SK-N-SH (cell line): ENCODE measurements at regions not wholly inside any gene's neighbourhood (a gene's known extent, or its start where the extent isn't known, plus 50 kb on each side); places are given as distances from the start of the nearest gene placed in this dataset.

ENCODE experiments used
- CTCF ChIA-PET: fragments of 300-600, 350-600 bp; formaldehyde crosslinking; extraction: SDS; loops from one replicate; lab custom pipeline; 2021; lab: Yijun Ruan, JAX
- POLR2A ChIA-PET: fragments of 350-600 bp; sonication (Branson Sonifier 250); formaldehyde crosslinking; extraction: SDS; loops from one replicate; lab custom pipeline; 2020; ENCODE audit warnings: antibody characterized with exemption, inconsistent platforms; lab: Yijun Ruan, JAX
- DNase-seq: peaks from one replicate; pipeline ENCODE4 v3.0.0; 2012
- H2AFZ ChIP-seq: fragments of 200-600 bp; sonication (generic); 2 replicates; pipeline ENCODE4 v1.8.1; 2016; ENCODE audit warnings: antibody characterized with exemption, mild to moderate bottlenecking, low read depth
- H3F3A ChIP-seq: fragments of 200-600 bp; sonication (generic); replicated peaks from 2 replicates; pipeline ENCODE3; 2016; ENCODE audit warnings: antibody characterized with exemption, mild to moderate bottlenecking; ENCODE audit not compliant: insufficient read depth
- H3K27ac ChIP-seq, 2 experiments: fragments of 200-500 bp in 1 of 2; fragments of 200-600 bp in 1 of 2; sonication (Bioruptor generic) in 1 of 2; sonication (generic), shearing (Covaris generic) in 1 of 2; 2 replicates each; pipeline versions ENCODE4 v1.5.1 to v1.6.1; 2014 to 2016; ENCODE audit warnings: low read depth in 2 of 2, inconsistent platforms in 1 of 2, low read length in 1 of 2, mild to moderate bottlenecking in 1 of 2, mixed read lengths in 1 of 2
- H3K27me3 ChIP-seq: fragments of 200-600 bp; sonication (generic), shearing (Covaris generic); 2 replicates; pipeline ENCODE4 v1.6.1; 2016; ENCODE audit warnings: mixed run types; ENCODE audit not compliant: insufficient read depth
- H3K36me3 ChIP-seq, 2 experiments: fragments of 200-500 bp in 1 of 2; fragments of 200-600 bp in 1 of 2; sonication (Bioruptor generic) in 1 of 2; sonication (generic) in 1 of 2; replicated peaks in 1 of 2; 2 replicates each; pipeline versions ENCODE3 to v1.5.1; 2014 to 2016; ENCODE audit warnings: low read length in 1 of 2, mild to moderate bottlenecking in 1 of 2; ENCODE audit not compliant: insufficient read depth in 2 of 2, control insufficient read depth in 1 of 2
- H3K4me1 ChIP-seq, 2 experiments: fragments of 200-500 bp in 1 of 2; fragments of 200-600 bp in 1 of 2; sonication (Bioruptor generic) in 1 of 2; sonication (generic), shearing (Covaris generic) in 1 of 2; 2 replicates each; pipeline versions ENCODE4 v1.5.1 to v1.6.1; 2014 to 2016; ENCODE audit warnings: low read depth in 1 of 2, low read length in 1 of 2, mixed run types in 1 of 2; ENCODE audit not compliant: insufficient read depth in 2 of 2, control insufficient read depth in 1 of 2
- H3K4me2 ChIP-seq: fragments of 200-600 bp; sonication (generic), shearing (Covaris generic); 2 replicates; pipeline ENCODE4 v1.6.1; 2017; ENCODE audit warnings: mixed run types
- H3K4me3 ChIP-seq, 2 experiments: fragments of 200-500 bp in 1 of 2; fragments of 200-600 bp in 1 of 2; sonication (Bioruptor generic) in 1 of 2; sonication (generic), shearing (Covaris generic) in 1 of 2; 2 replicates each; pipeline versions ENCODE4 v1.5.1 to v1.8.1; 2014 to 2016; ENCODE audit warnings: low read depth in 2 of 2, inconsistent platforms in 1 of 2, low read length in 1 of 2, mild to moderate bottlenecking in 1 of 2, mixed read lengths in 1 of 2, moderate library complexity in 1 of 2
- H3K79me2 ChIP-seq: fragments of 200-600 bp; sonication (generic); 2 replicates; pipeline ENCODE4 v1.8.1; 2017; ENCODE audit warnings: mild to moderate bottlenecking; ENCODE audit not compliant: insufficient read depth
- H3K9ac ChIP-seq: fragments of 200-600 bp; sonication (generic); 2 replicates; pipeline ENCODE4 v1.6.1; 2017; ENCODE audit warnings: mixed run types
- H3K9me2 ChIP-seq: fragments of 200-600 bp; sonication (generic); 2 replicates; pipeline ENCODE4 v1.6.1; 2017; ENCODE audit warnings: mixed run types
- H3K9me3 ChIP-seq: fragments of 200-600 bp; sonication (generic); 2 replicates; pipeline ENCODE4 v1.6.1; 2017; ENCODE audit warnings: mixed run types, mild to moderate bottlenecking, moderate library complexity
- H4K20me1 ChIP-seq: fragments of 200-600 bp; sonication (generic); 2 replicates; pipeline ENCODE4 v1.6.1; 2017; ENCODE audit warnings: mild to moderate bottlenecking, mixed run types; ENCODE audit not compliant: insufficient read depth
- CHD2 ChIP-seq: fragments of 150-350 bp; IDR thresholded peaks from 2 replicates; pipeline ENCODE4 v1.6.1; 2018; ENCODE audit warnings: low read length; ENCODE audit not compliant: partially characterized antibody
- ELF1 ChIP-seq: IDR thresholded peaks from 2 replicates; pipeline ENCODE4 v1.4.0; 2012
- FOXJ3 ChIP-seq: sonication (generic); formaldehyde crosslinking; IDR thresholded peaks from 2 replicates; pipeline ENCODE4 v1.5.1; 2020; ENCODE audit warnings: mild to moderate bottlenecking, missing genetic modification reagents
- GABPA ChIP-seq: IDR thresholded peaks from 2 replicates; pipeline ENCODE4 v1.4.0; 2012; ENCODE audit warnings: low read depth, mild to moderate bottlenecking
- GATA2 ChIP-seq: sonication (generic); formaldehyde crosslinking; IDR thresholded peaks from 2 replicates; pipeline ENCODE4 v1.5.0; 2020; ENCODE audit warnings: mild to moderate bottlenecking, missing genetic modification reagents
- MAX ChIP-seq: IDR thresholded peaks from 2 replicates; pipeline ENCODE4 v1.4.0; 2012; ENCODE audit warnings: low read depth
- MEF2A ChIP-seq: IDR thresholded peaks from 2 replicates; pipeline ENCODE4 v1.4.0; 2012; ENCODE audit warnings: low read depth, borderline replicate concordance
- NRF1 ChIP-seq: IDR thresholded peaks from 2 replicates; pipeline ENCODE4 v1.6.1; 2012; ENCODE audit warnings: low read depth, mild to moderate bottlenecking, low read length
- POLR2AphosphoS5 ChIP-seq: IDR thresholded peaks from 2 replicates; pipeline ENCODE4 v1.6.1; 2012; ENCODE audit warnings: low read depth, low read length
- RCOR1 ChIP-seq: fragments of 150-350 bp; IDR thresholded peaks from 2 replicates; pipeline ENCODE4 v1.6.1; 2017; ENCODE audit warnings: antibody characterized with exemption, low read length
- REST ChIP-seq: IDR thresholded peaks from 2 replicates; pipeline ENCODE4 v1.6.1; 2012; ENCODE audit warnings: mild to moderate bottlenecking, low read depth, low read length, moderate library complexity
- SIN3A ChIP-seq: IDR thresholded peaks from 2 replicates; pipeline ENCODE4 v1.6.1; 2012; ENCODE audit warnings: low read depth, mild to moderate bottlenecking, low read length, moderate library complexity, borderline replicate concordance
- TAF1 ChIP-seq: IDR thresholded peaks from 2 replicates; pipeline ENCODE4 v1.6.1; 2012; ENCODE audit warnings: low read depth, mild to moderate bottlenecking, low read length, moderate library complexity, borderline replicate concordance
- USF2 ChIP-seq: fragments of 150-350 bp; IDR thresholded peaks from 2 replicates; pipeline ENCODE4 v1.6.1; 2017; ENCODE audit warnings: antibody characterized with exemption, low read length, low read depth, borderline replicate concordance
- ZBTB33 ChIP-seq: IDR thresholded peaks from 2 replicates; pipeline ENCODE4 v1.4.0; 2012; ENCODE audit warnings: low read depth, borderline replicate concordance
- WGBS: methylation state at CpG from one replicate; pipeline ENCODE4 v1.1.6; 2017; ENCODE audit warnings: low lambda C conversion rate; 5-methylcytosine and 5-hydroxymethylcytosine counted together

- Histone ChIP-seq H3K27me3 (peaks cover 26% of the 10 kb centered on the region; the same call in 1 of the 2 replicates), H3K4me2 (no peak overlapping the region), H2AFZ (no peak overlapping the region), H3K79me2 (no peaks in the 10 kb centered on the region), H3F3A (no peaks in the 10 kb centered on the region), H4K20me1 (no peaks in the 10 kb centered on the region), H3K4me3 (no peak overlapping the region), H3K9me3 (no peaks in the 10 kb centered on the region), H3K27ac (no peak overlapping the region), H3K9ac (no peak overlapping the region), H3K36me3 (no peaks in the 10 kb centered on the region), H3K9me2 (no peaks in the 10 kb centered on the region), H3K4me1 (no peaks in the 10 kb centered on the region)
- ChIA-PET POLR2A (no interaction called here), CTCF (no interaction called here)
- no peak for DNase-seq
- TF ChIP-seq POLR2AphosphoS5, result no peak
- no peak for TF ChIP-seq MEF2A
- no peak for TF ChIP-seq USF2
- TF ChIP-seq FOXJ3 (CRISPR knock-in tag), result no peak
- TF ChIP-seq REST, result no peak
- TF ChIP-seq TAF1, result no peak
- TF ChIP-seq CHD2, result no peak
- TF ChIP-seq GATA2 (CRISPR knock-in tag), result no peak
- TF ChIP-seq ZBTB33, result no peak
- TF ChIP-seq RCOR1, result no peak
These were observed 184.8 kb downstream of the CRLF2 start for GRCh38 chrX:1027680-1028079.

GRCh38 chrX:1027133-1027532, 185.3 kb downstream of the CRLF2 start:
- CTCF ChIA-PET, result no interaction called here
- H3K4me2 ChIP-seq, result no peak overlapping the region
- no peaks in the 10 kb centered on the region for H4K20me1 ChIP-seq
- no peak for DNase-seq
- no peaks in the 10 kb centered on the region for H3K9me2 ChIP-seq
- no peak overlapping the region for H3K4me3 ChIP-seq
- H3K9ac ChIP-seq, result no peak overlapping the region
- H3K36me3 ChIP-seq, result no peaks in the 10 kb centered on the region
- H3K79me2 ChIP-seq, result no peaks in the 10 kb centered on the region
- TF ChIP-seq SIN3A (no peak), NRF1 (no peak), ELF1 (no peak), GABPA (no peak), MEF2A (no peak), MAX (no peak)
- TF ChIP-seq, all 33 proteins: peak for 0
- POLR2A ChIA-PET, result no interaction called here
- Histone ChIP-seq H3K9me3 (no peaks in the 10 kb centered on the region), H3F3A (no peaks in the 10 kb centered on the region), H3K27me3 (peaks cover 20% of the 10 kb centered on the region; the same call in 1 of the 2 replicates), H2AFZ (no peak overlapping the region), H3K4me1 (no peaks in the 10 kb centered on the region), H3K27ac (no peak overlapping the region)
- WGBS, result 15% methylated on average over 18 of the region's 18 CpGs
